IMR-90 (cell line): ENCODE measurements at regions not wholly inside any gene's neighbourhood (a gene's known extent, or its start where the extent isn't known, plus 50 kb on each side); places are given as distances from the start of the nearest gene placed in this dataset.

Source experiments
- ATAC-seq: fragments of 200-7000 bp; cut with Tn5 transposase; 2 replicates; pipeline ENCODE4 v1.9.1; 2020; ENCODE audit warnings: low read depth, mild to moderate bottlenecking, moderate library complexity
- BruUV-seq: library from RNA; stranded (reverse); fragments of 400-500 nt; replicated peaks from 2 replicates; lab custom pipeline; 2021; lab: Mats Ljungman, UMichigan
- CTCF ChIA-PET: fragments of 300-600 bp; formaldehyde crosslinking; extraction: SDS; loops from one replicate; lab custom pipeline; 2021; ENCODE audit warnings: antibody characterized with exemption; lab: Yijun Ruan, JAX
- POLR2A ChIA-PET: fragments of 300-600 bp; sonication (Branson Sonifier 250); formaldehyde crosslinking; loops from one replicate; lab custom pipeline; 2022; ENCODE audit warnings: antibody characterized with exemption; ENCODE audit not compliant: unreplicated experiment; lab: Charles Lee
- DNase-seq: peaks from one replicate; pipeline ENCODE4 v3.0.0; 2013
- H2AFZ ChIP-seq: replicated peaks from 2 replicates; pipeline ENCODE3; 2013; ENCODE audit warnings: low read length, mild to moderate bottlenecking; ENCODE audit not compliant: poor library complexity
- H2AK5ac ChIP-seq: 2 replicates; pipeline ENCODE4 v1.6.1; 2013; ENCODE audit warnings: low read depth, low read length, inconsistent platforms
- H2AK9ac ChIP-seq: replicated peaks from 2 replicates; pipeline ENCODE3; 2013; ENCODE audit warnings: mild to moderate bottlenecking, low read depth, low read length, moderate library complexity; ENCODE audit not compliant: poor library complexity
- H2BK120ac ChIP-seq: 2 replicates; pipeline ENCODE4 v1.6.1; 2013; ENCODE audit warnings: low read depth, low read length, inconsistent platforms
- H2BK15ac ChIP-seq: 3 replicates; pipeline ENCODE4 v1.6.1; 2013; ENCODE audit warnings: low read depth, low read length, inconsistent platforms
- H2BK20ac ChIP-seq: 2 replicates; pipeline ENCODE4 v1.6.1; 2013; ENCODE audit warnings: low read depth, mild to moderate bottlenecking, inconsistent platforms, low read length, moderate library complexity
- H2BK5ac ChIP-seq: 2 replicates; pipeline ENCODE4 v1.6.1; 2013; ENCODE audit warnings: mild to moderate bottlenecking, low read depth, low read length, inconsistent platforms; ENCODE audit not compliant: poor library complexity, severe bottlenecking
- H3K14ac ChIP-seq: replicated peaks from 2 replicates; pipeline ENCODE4 v1.6.1; 2013; ENCODE audit warnings: low read depth, low read length, inconsistent platforms
- H3K18ac ChIP-seq: 2 replicates; pipeline ENCODE4 v1.6.1; 2013; ENCODE audit warnings: low read depth, low read length, control low read depth
- H3K23ac ChIP-seq: 2 replicates; pipeline ENCODE4 v1.6.1; 2013; ENCODE audit warnings: low read depth, low read length, inconsistent platforms
- H3K27ac ChIP-seq: 2 replicates; pipeline ENCODE4 v1.5.1; 2013; ENCODE audit warnings: mild to moderate bottlenecking, control low read depth, low read length; ENCODE audit not compliant: insufficient read depth
- H3K27me3 ChIP-seq: 2 replicates; pipeline ENCODE4 v1.6.1; 2013; ENCODE audit warnings: low read length; ENCODE audit not compliant: control insufficient read depth, insufficient read depth
- H3K36me3 ChIP-seq: 2 replicates; pipeline ENCODE4 v1.6.1; 2013; ENCODE audit warnings: low read length, mixed read lengths; ENCODE audit not compliant: control insufficient read depth, insufficient read depth
- H3K4ac ChIP-seq: 2 replicates; pipeline ENCODE4 v1.6.1; 2013; ENCODE audit warnings: low read depth, low read length, inconsistent platforms
- H3K4me1 ChIP-seq: 2 replicates; pipeline ENCODE4 v1.6.1; 2013; ENCODE audit warnings: low read length, mixed read lengths; ENCODE audit not compliant: control insufficient read depth, insufficient read depth
- H3K4me2 ChIP-seq: 2 replicates; pipeline ENCODE4 v1.6.1; 2013; ENCODE audit warnings: low read depth, mild to moderate bottlenecking, control low read depth, low read length, moderate library complexity
- H3K4me3 ChIP-seq: 2 replicates; pipeline ENCODE4 v1.5.1; 2013; ENCODE audit warnings: low read depth, mild to moderate bottlenecking, control low read depth, low read length, moderate library complexity; ENCODE audit not compliant: insufficient read depth
- H3K56ac ChIP-seq: 2 replicates; pipeline ENCODE4 v1.6.1; 2013; ENCODE audit warnings: low read length, inconsistent platforms; ENCODE audit not compliant: insufficient read depth; ENCODE audit errors: extremely low read depth
- H3K79me1 ChIP-seq, 2 experiments: 2 replicates each; pipeline ENCODE4 v1.6.1; 2013; ENCODE audit warnings: low read length in 2 of 2, inconsistent platforms in 1 of 2, low read depth in 1 of 2
- H3K9ac ChIP-seq: 2 replicates; pipeline ENCODE4 v1.6.1; 2013; ENCODE audit warnings: low read depth, low read length, control low read depth
- H3K9me1 ChIP-seq: 2 replicates; pipeline ENCODE4 v1.6.1; 2013; ENCODE audit warnings: low read length, inconsistent platforms; ENCODE audit not compliant: insufficient read depth
- H3K9me3 ChIP-seq: 2 replicates; pipeline ENCODE4 v1.6.1; 2013; ENCODE audit warnings: low read length; ENCODE audit not compliant: control insufficient read depth, insufficient read depth
- H4K20me1 ChIP-seq: 2 replicates; pipeline ENCODE4 v1.6.1; 2013; ENCODE audit warnings: low read length, inconsistent platforms; ENCODE audit not compliant: insufficient read depth
- H4K5ac ChIP-seq: 2 replicates; pipeline ENCODE4 v1.6.1; 2013; ENCODE audit warnings: mild to moderate bottlenecking, low read depth, low read length, control low read depth
- H4K8ac ChIP-seq, 2 experiments: 2 replicates each; pipeline ENCODE4 v1.6.1; 2013; ENCODE audit warnings: low read depth in 2 of 2, low read length in 2 of 2, control low read depth in 1 of 2, inconsistent platforms in 1 of 2
- H4K91ac ChIP-seq: 2 replicates; pipeline ENCODE4 v1.6.1; 2013; ENCODE audit warnings: low read depth, low read length, inconsistent platforms; ENCODE audit not compliant: insufficient read depth
- CHD1 ChIP-seq: IDR thresholded peaks from 2 replicates; pipeline ENCODE4 v1.6.1; 2012; ENCODE audit warnings: low read depth, low read length, improper control_type of control experiment
- FOS ChIP-seq: fragments of 150-350 bp; IDR thresholded peaks from 2 replicates; pipeline ENCODE4 v1.6.1; 2016; ENCODE audit warnings: low read depth, low read length
- MAFK ChIP-seq: IDR thresholded peaks from 2 replicates; pipeline ENCODE4 v1.6.1; 2012; ENCODE audit warnings: low read depth, low read length, improper control_type of control experiment
- RCOR1 ChIP-seq: IDR thresholded peaks from 2 replicates; pipeline ENCODE4 v1.6.1; 2012; ENCODE audit warnings: mild to moderate bottlenecking, low read length, improper control_type of control experiment; ENCODE audit not compliant: insufficient replicate concordance
- RFX5 ChIP-seq: IDR thresholded peaks from 2 replicates; pipeline ENCODE4 v1.8.0; 2012; ENCODE audit warnings: low read depth, mild to moderate bottlenecking, low read length, moderate library complexity
- dilution Hi-C: fragments of 300-500 bp; cut with HindIII; formaldehyde crosslinking; loops from one replicate; pipeline ENCODE4 v1.14.3; 2018; ENCODE audit warnings: low sequenced_read_pairs; ENCODE audit not compliant: unreplicated experiment
- in situ Hi-C: fragments of 300-500 bp; cut with MboI; formaldehyde crosslinking; loops from 3 replicates; pipeline ENCODE4 v1.14.3; 2019; ENCODE audit warnings: low sequenced_read_pairs, inconsistent platforms, mixed read lengths
- intact Hi-C: fragments of 100-400 bp; cut with micrococcal nuclease; formaldehyde crosslinking; loops from 2 replicates; pipeline ENCODE4 v1.10.0; 2022

DNA sequence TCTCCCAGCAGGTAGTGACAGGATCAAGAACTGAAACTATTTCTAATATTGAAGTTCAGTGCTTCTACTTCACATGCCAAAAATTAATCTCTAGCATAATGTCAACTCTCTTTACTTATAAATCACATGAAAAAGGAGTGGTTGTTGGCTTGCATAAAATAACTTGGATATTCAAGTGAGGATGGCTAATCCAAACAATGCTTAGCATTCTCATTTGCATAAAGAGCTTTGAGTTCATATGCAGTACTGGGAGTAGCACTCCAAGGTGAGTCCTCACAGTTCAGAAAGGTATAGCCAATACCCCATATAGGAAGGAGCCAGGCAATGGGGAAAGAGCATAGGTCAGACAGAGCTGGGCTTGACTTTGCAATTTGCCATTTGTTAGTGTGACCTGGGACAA is 149.3 kb downstream of the PCTP start:
- H3K18ac ChIP-seq = no peak overlapping the region
- no peak overlapping the region for H3K4me2 ChIP-seq
- no peak overlapping the region for H3K14ac ChIP-seq
- H3K4ac ChIP-seq = no peak overlapping the region
- no peak overlapping the region for H3K9ac ChIP-seq
- no peak overlapping the region for H3K4me3 ChIP-seq
- no peak overlapping the region for H2AFZ ChIP-seq
- H2AK5ac ChIP-seq = no peak overlapping the region
- H2BK120ac ChIP-seq = no peak overlapping the region
- dilution Hi-C loops (no loop called here), intact Hi-C loops (no loop called here), in situ Hi-C loops (no loop called here)
- CTCF ChIA-PET = no interaction called here
- H3K56ac ChIP-seq = no peak overlapping the region
- no peak for DNase-seq
- no peaks in the 10 kb centered on the region for H3K4me1 ChIP-seq
- H3K36me3 ChIP-seq = no peaks in the 10 kb centered on the region
- H2BK15ac ChIP-seq = no peak overlapping the region
- POLR2A ChIA-PET = no interaction called here
- H3K27me3 ChIP-seq = no peaks in the 10 kb centered on the region
- no peak overlapping the region for H4K8ac ChIP-seq
- no peak overlapping the region for H3K23ac ChIP-seq
- no peaks in the 10 kb centered on the region for H4K20me1 ChIP-seq
- no peak for TF ChIP-seq RCOR1
- no peak for TF ChIP-seq CHD1
- no peak for TF ChIP-seq FOS
- TF ChIP-seq RFX5 = no peak
- TF ChIP-seq MAFK = no peak
- no TSS peak for BruUV-seq
- H2AK9ac ChIP-seq = no peak overlapping the region
- H3K9me3 ChIP-seq = no peaks in the 10 kb centered on the region
- no peak overlapping the region for H2BK5ac ChIP-seq
- no peak overlapping the region for H2BK20ac ChIP-seq
- no peaks in the 10 kb centered on the region for H3K9me1 ChIP-seq
- H3K27ac ChIP-seq = no peak overlapping the region
- H3K79me1 ChIP-seq = no peaks in the 10 kb centered on the region
- ATAC-seq = no peak
- H4K91ac ChIP-seq = no peak overlapping the region
- no peak overlapping the region for H4K5ac ChIP-seq
